RWPE2 (cell line): ENCODE measurements at regions not wholly inside any gene's neighbourhood (a gene's known extent, or its start where the extent isn't known, plus 50 kb on each side); places are given as distances from the start of the nearest gene placed in this dataset.
A peak's percentile ranks its signal among the peaks of the same experiment; 100 is the strongest.
"Not testable (repeated sequence)": the region's sequence is repeated elsewhere in the genome, so short reads cannot be mapped to it uniquely, and the experiment has no call there.

ENCODE experiments used
- ATAC-seq: fragments of 200-7000 bp; cut with Tn5 transposase; 3 replicates; pipeline ENCODE4 v1.9.1; 2021; ENCODE audit warnings: low read depth
- DNase-seq: peaks from one replicate; pipeline ENCODE4 v3.0.0-alpha.2; 2020; ENCODE audit warnings: low spot score
- H3K27ac ChIP-seq: fragments of 450-650 bp; 2 replicates; pipeline ENCODE4 v1.5.1; 2017; ENCODE audit warnings: mild to moderate bottlenecking; ENCODE audit not compliant: poor library complexity, severe bottlenecking
- H3K27me3 ChIP-seq: fragments of 250-450 bp; sonication (Bioruptor Pico); 2 replicates; pipeline ENCODE4 v1.5.1; 2021; ENCODE audit warnings: mild to moderate bottlenecking, moderate library complexity; ENCODE audit not compliant: insufficient read depth, poor library complexity, severe bottlenecking
- H3K36me3 ChIP-seq: fragments of 250-450 bp; sonication (Bioruptor Pico); 2 replicates; pipeline ENCODE4 v1.5.1; 2020; ENCODE audit warnings: low read depth, mild to moderate bottlenecking, moderate library complexity
- H3K4me1 ChIP-seq: fragments of 250-450 bp; sonication (Bioruptor Pico); 2 replicates; pipeline ENCODE4 v1.5.1; 2021; ENCODE audit warnings: mild to moderate bottlenecking, moderate library complexity; ENCODE audit not compliant: insufficient read depth, poor library complexity, severe bottlenecking
- H3K4me3 ChIP-seq: fragments of 250-450 bp; sonication (Bioruptor Pico); 2 replicates; pipeline ENCODE4 v1.5.1; 2021; ENCODE audit warnings: mild to moderate bottlenecking, moderate library complexity; ENCODE audit not compliant: severe bottlenecking
- H3K9me3 ChIP-seq: fragments of 250-450 bp; sonication (Bioruptor Pico); 2 replicates; pipeline ENCODE4 v1.5.1; 2021; ENCODE audit warnings: mild to moderate bottlenecking, moderate library complexity; ENCODE audit not compliant: severe bottlenecking
- TF ChIP-seq, protein P1 (sequence below): fragments of 450-650 bp; IDR thresholded peaks from one replicate; pipeline ENCODE4 v1.5.1; 2017; ENCODE audit warnings: mild to moderate bottlenecking, moderate library complexity; ENCODE audit not compliant: poor library complexity, severe bottlenecking

DNA sequence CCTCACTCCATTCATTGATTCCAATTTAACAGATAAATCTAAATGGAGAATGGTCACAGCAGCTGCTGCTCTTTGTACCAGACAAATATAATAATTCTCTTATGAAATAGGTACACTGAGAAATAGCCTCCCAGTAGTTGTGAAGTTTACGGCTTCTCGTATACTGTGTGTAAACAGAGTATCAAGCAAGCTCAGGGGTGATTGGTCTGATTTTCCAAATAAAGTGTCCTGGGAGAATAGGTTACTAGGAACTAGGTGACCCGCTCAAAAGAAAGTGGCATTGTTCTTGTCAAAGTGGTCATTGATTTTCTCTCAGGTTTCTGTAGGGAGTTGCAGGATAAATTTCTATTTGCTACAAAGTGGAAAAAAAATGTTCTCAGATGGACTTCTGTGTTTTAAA, 838.2 kb downstream of the RAPGEF2 start:
- TF ChIP-seq, protein P1, sequence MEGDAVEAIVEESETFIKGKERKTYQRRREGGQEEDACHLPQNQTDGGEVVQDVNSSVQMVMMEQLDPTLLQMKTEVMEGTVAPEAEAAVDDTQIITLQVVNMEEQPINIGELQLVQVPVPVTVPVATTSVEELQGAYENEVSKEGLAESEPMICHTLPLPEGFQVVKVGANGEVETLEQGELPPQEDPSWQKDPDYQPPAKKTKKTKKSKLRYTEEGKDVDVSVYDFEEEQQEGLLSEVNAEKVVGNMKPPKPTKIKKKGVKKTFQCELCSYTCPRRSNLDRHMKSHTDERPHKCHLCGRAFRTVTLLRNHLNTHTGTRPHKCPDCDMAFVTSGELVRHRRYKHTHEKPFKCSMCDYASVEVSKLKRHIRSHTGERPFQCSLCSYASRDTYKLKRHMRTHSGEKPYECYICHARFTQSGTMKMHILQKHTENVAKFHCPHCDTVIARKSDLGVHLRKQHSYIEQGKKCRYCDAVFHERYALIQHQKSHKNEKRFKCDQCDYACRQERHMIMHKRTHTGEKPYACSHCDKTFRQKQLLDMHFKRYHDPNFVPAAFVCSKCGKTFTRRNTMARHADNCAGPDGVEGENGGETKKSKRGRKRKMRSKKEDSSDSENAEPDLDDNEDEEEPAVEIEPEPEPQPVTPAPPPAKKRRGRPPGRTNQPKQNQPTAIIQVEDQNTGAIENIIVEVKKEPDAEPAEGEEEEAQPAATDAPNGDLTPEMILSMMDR, result no peak
- H3K27ac ChIP-seq, result no peak overlapping the region

DNA sequence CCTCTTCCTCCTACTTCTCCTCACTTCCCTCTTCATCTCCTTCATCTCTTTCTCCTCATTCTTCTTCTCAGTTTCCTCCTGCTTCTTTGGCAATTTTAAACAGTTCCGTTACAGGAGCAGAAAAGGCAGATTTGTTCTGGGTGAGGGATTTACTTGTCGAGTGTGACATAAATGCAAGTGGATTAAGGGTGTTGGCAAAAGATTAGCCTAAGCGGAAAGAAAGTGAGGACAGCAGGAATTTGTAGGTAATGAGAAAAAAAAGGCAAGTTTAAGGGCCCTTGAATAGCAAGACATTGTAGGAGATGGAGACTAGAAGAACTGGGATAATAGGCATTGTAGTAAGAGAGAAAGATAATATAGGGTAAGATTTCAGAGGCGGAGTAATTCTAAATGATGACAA, 841.6 kb downstream of the RAPGEF2 start:
- TF ChIP-seq, protein P1, result no peak
- ATAC-seq, result no peak
- no peak overlapping the region for H3K4me3 ChIP-seq
- no peaks in the 10 kb centered on the region for H3K36me3 ChIP-seq
- no peak for DNase-seq
- no peaks in the 10 kb centered on the region for H3K4me1 ChIP-seq
- H3K9me3 ChIP-seq, result no peaks in the 10 kb centered on the region
- no peak overlapping the region for H3K27ac ChIP-seq
- no peaks in the 10 kb centered on the region for H3K27me3 ChIP-seq

More for the DNA sequence above, 838.2 kb downstream of the RAPGEF2 start:
- no peaks in the 10 kb centered on the region for H3K36me3 ChIP-seq
- DNase-seq, result no peak
- H3K27me3 ChIP-seq, result no peaks in the 10 kb centered on the region
- H3K4me3 ChIP-seq, result no peak overlapping the region
- no peak for ATAC-seq
- no peaks in the 10 kb centered on the region for H3K4me1 ChIP-seq
- no peaks in the 10 kb centered on the region for H3K9me3 ChIP-seq

- TF ChIP-seq, protein P1, result peak; percentile 92
- no peaks in the 10 kb centered on the region for H3K4me1 ChIP-seq
- no peak overlapping the region for H3K4me3 ChIP-seq
- peak; percentile 40; the same call in 1 of the 3 replicates for ATAC-seq
- no peaks in the 10 kb centered on the region for H3K9me3 ChIP-seq
- no peak for DNase-seq
- no peak overlapping the region for H3K27ac ChIP-seq
- no peaks in the 10 kb centered on the region for H3K27me3 ChIP-seq
- no peaks in the 10 kb centered on the region for H3K36me3 ChIP-seq
Measured at GRCh38 chr4:159946983-159947615, 844.2 kb downstream of the RAPGEF2 start.

DNA sequence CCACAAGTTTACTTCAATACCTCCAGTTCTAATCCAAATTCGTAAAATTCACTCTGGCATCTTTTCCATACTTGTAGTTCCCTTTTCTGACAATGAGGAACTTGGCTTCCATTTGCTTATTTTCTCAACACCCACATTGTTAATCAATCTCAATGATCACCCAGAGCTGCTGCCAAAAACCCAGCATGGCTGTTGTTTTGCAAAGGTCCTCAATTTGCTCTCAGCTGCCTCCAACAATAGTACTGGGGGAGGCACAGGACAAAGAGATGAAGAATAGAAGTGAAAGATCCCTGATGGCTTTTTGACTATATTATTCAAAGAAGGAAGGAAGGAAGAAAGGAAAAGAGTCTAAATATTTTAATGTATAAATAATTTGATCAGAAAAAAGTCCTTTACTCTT, 847.8 kb downstream of the RAPGEF2 start:
- no peak overlapping the region for H3K27ac ChIP-seq
- H3K9me3 ChIP-seq, result no peaks in the 10 kb centered on the region
- no peaks in the 10 kb centered on the region for H3K36me3 ChIP-seq
- DNase-seq (no peak), ATAC-seq (no peak)
- H3K27me3 ChIP-seq, result no peaks in the 10 kb centered on the region
- TF ChIP-seq, protein P1, result no peak
- no peak overlapping the region for H3K4me3 ChIP-seq
- H3K4me1 ChIP-seq, result no peaks in the 10 kb centered on the region

- TF ChIP-seq, protein P1, result no peak
- no peaks in the 10 kb centered on the region for H3K9me3 ChIP-seq
Measured at GRCh38 chr4:159966746-159967145, 863.9 kb downstream of the RAPGEF2 start.

GRCh38 chr4:159976871-159977482, 874.1 kb downstream of the RAPGEF2 start:
- not testable (repeated sequence) for H3K4me1 ChIP-seq, H3K4me3 ChIP-seq, H3K27ac ChIP-seq, DNase-seq, H3K9me3 ChIP-seq, H3K27me3 ChIP-seq, H3K36me3 ChIP-seq, ATAC-seq

More at GRCh38 chr4:159966746-159967145, 863.9 kb downstream of the RAPGEF2 start:
- H3K4me3 ChIP-seq, result no peak overlapping the region
- H3K27me3 ChIP-seq, result no peaks in the 10 kb centered on the region
- H3K27ac ChIP-seq, result no peak overlapping the region
- no peak for ATAC-seq
- H3K4me1 ChIP-seq, result no peaks in the 10 kb centered on the region
- DNase-seq, result no peak
- H3K36me3 ChIP-seq, result no peaks in the 10 kb centered on the region
